ENCODE measurements at regions not wholly inside any gene's neighbourhood (a gene's known extent, or its start where the extent isn't known, plus 50 kb on each side); places are given as distances from the start of the nearest gene placed in this dataset.

DNA sequence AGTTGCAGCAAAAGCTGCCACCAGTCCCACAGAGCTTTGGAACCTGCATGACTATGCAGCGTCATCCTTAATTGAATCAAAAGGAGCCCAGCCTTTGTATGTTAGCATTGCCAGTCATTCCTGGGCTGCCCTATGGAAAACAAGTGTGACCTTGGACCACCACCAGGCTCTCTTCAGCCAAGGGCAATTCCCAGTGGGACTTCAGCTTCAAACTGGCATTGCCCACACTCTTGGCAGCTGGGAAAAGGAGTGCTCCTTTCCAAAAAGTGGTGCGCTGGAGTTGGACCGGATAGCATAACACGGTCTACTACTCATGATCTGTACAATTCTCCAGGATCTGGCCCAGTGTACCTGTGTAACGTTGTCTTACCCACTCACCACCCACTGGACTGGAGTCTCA, 259.5 kb downstream of the MREG start:
- Histone ChIP-seq H4K20me1 (ENCODE audit: insufficient read depth) (no peaks in the 10 kb centered on the region), H3K4me2 (ENCODE audit: low read length) (no peak overlapping the region), H3K27ac (ENCODE audit: low read length) (no peak overlapping the region), H2AFZ (ENCODE audit: low read depth, low read length) (no peak overlapping the region), H3K27me3 (ENCODE audit: insufficient read depth, low read depth, low read length) (no peaks in the 10 kb centered on the region), H3F3A (ENCODE audit: insufficient read depth, low read length, poor library complexity, severe bottlenecking) (no peaks in the 10 kb centered on the region), H3K36me3 (ENCODE audit: insufficient read depth, low read length) (no peaks in the 10 kb centered on the region), H3K4me3 (ENCODE audit: low read length) (no peak overlapping the region), H3K9me2 (ENCODE audit: insufficient read depth, low read length) (no peaks in the 10 kb centered on the region), H3K9me3 (ENCODE audit: low read length) (no peaks in the 10 kb centered on the region), H3K9ac (ENCODE audit: low read length) (no peak overlapping the region), H3K79me2 (replicated peaks; ENCODE audit: insufficient read depth, low read length) (no peaks in the 10 kb centered on the region)
- TF ChIP-seq RAD21 (conservative IDR thresholded peaks at IDR 0.05) (no peak), TAF1 (IDR thresholded peaks at IDR 0.05; ENCODE audit: low read depth) (no peak), POLR2AphosphoS5 (IDR thresholded peaks at IDR 0.05) (no peak)

DNA sequence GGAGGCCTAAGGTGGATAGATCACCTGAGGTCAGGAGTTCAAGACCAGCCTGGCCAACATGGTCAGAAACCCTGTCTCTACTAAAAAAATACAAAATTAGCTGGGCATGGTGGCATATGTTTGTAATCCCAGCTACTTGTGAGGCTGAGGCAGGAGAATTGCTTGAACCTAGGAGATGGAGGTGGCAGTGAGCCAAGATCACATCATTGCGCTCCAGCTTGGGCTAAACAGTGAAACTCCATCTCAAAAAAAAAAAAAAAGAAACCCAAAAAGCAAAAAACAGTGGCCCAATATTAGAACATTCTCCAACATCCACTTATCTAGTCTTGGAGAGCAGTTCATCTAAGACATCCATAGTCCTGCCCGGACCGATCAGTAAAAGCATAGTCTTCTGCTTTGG, 260.4 kb downstream of the MREG start:
- Histone ChIP-seq H3K9ac (ENCODE audit: low read length) (no peak overlapping the region), H3K36me3 (ENCODE audit: insufficient read depth, low read length) (no peaks in the 10 kb centered on the region), H3K4me2 (ENCODE audit: low read length) (no peak overlapping the region), H3K9me2 (ENCODE audit: insufficient read depth, low read length) (no peaks in the 10 kb centered on the region), H2AFZ (ENCODE audit: low read depth, low read length) (no peak overlapping the region), H3K27me3 (ENCODE audit: insufficient read depth, low read depth, low read length) (no peaks in the 10 kb centered on the region), H3K27ac (ENCODE audit: low read length) (no peak overlapping the region), H3K79me2 (replicated peaks; ENCODE audit: insufficient read depth, low read length) (no peaks in the 10 kb centered on the region), H4K20me1 (ENCODE audit: insufficient read depth) (no peaks in the 10 kb centered on the region), H3K4me3 (ENCODE audit: low read length) (no peak overlapping the region), H3K9me3 (ENCODE audit: low read length) (no peaks in the 10 kb centered on the region), H3F3A (ENCODE audit: insufficient read depth, low read length, poor library complexity, severe bottlenecking) (no peaks in the 10 kb centered on the region)
- TF ChIP-seq EZH2 (IDR thresholded peaks at IDR 0.05; ENCODE audit: borderline replicate concordance, insufficient read depth, low read length, poor library complexity, severe bottlenecking) (no peak), RAD21 (conservative IDR thresholded peaks at IDR 0.05) (no peak), POLR2AphosphoS5 (IDR thresholded peaks at IDR 0.05) (no peak), EP300 (conservative IDR thresholded peaks at IDR 0.05; ENCODE audit: poor library complexity, severe bottlenecking) (no peak), MXI1 (conservative IDR thresholded peaks at IDR 0.05; ENCODE audit: poor library complexity, severe bottlenecking) (no peak), TAF1 (IDR thresholded peaks at IDR 0.05; ENCODE audit: low read depth) (no peak), REST (IDR thresholded peaks at IDR 0.05; ENCODE audit: borderline replicate concordance) (no peak), SMC3 (conservative IDR thresholded peaks at IDR 0.05; ENCODE audit: poor library complexity) (no peak), CTCF (IDR thresholded peaks at IDR 0.05; ENCODE audit: poor library complexity, severe bottlenecking) (no peak)

DNA sequence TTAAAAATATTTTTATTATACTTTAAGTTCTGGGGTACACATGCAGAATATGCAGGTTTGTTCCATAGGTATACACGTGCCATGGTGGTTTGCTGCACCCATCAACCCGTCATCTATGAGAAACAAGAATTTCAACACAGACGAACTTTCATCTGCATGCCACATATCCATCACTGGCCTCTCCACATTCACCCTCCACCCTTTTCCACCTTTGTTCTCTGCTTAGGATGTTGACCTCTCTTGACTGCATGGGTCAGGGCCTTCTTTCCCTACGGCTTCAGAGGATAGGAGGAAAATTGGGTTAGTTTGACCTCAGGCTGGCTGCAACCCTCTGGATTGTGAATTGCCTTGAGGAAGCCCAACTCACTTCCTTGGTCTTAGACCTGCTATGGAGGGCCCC, 260.9 kb downstream of the MREG start:
- no peaks in the 10 kb centered on the region for H3F3A ChIP-seq (ENCODE audit: insufficient read depth, low read length, poor library complexity, severe bottlenecking)
- TF ChIP-seq SMC3 (conservative IDR thresholded peaks at IDR 0.05; ENCODE audit: poor library complexity) (no peak), EP300 (conservative IDR thresholded peaks at IDR 0.05; ENCODE audit: poor library complexity, severe bottlenecking) (no peak), REST (IDR thresholded peaks at IDR 0.05; ENCODE audit: borderline replicate concordance) (no peak), POLR2AphosphoS5 (IDR thresholded peaks at IDR 0.05) (no peak)
- no peak overlapping the region for H3K4me3 ChIP-seq (ENCODE audit: low read length)
- H3K27ac ChIP-seq (ENCODE audit: low read length) = no peak overlapping the region
- H3K79me2 ChIP-seq (replicated peaks; ENCODE audit: insufficient read depth, low read length) = no peaks in the 10 kb centered on the region
- H2AFZ ChIP-seq (ENCODE audit: low read depth, low read length) = no peak overlapping the region
- no peaks in the 10 kb centered on the region for H3K9me3 ChIP-seq (ENCODE audit: low read length)
- no peaks in the 10 kb centered on the region for H3K36me3 ChIP-seq (ENCODE audit: insufficient read depth, low read length)
- no peaks in the 10 kb centered on the region for H4K20me1 ChIP-seq (ENCODE audit: insufficient read depth)
- H3K4me2 ChIP-seq (ENCODE audit: low read length) = no peak overlapping the region
- no peak overlapping the region for H3K9ac ChIP-seq (ENCODE audit: low read length)
- H3K27me3 ChIP-seq (ENCODE audit: insufficient read depth, low read depth, low read length) = no peaks in the 10 kb centered on the region
- H3K9me2 ChIP-seq (ENCODE audit: insufficient read depth, low read length) = no peaks in the 10 kb centered on the region

Data from neural cell (in vitro differentiated cells).